ENCODE measurements at regions not wholly inside any gene's neighbourhood (a gene's known extent, or its start where the extent isn't known, plus 50 kb on each side); places are given as distances from the start of the nearest gene placed in this dataset.

DNA sequence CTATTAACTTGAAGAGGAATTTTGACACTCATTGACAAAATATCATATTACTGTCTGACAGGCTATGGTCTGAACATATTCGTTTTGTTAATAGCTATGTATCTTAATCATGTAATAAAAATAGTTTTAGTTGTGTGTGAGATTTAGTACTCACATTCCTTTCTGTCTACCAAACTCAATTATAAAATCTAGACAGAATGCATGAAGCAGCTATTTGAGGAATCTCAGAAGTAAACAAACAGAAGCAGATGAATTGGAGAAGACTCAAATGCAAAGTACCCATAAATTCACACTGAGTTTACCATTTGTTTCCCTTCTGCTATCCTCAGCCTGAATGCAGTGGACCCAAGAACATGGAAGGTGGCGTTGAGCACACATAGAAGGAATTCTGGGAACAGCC lies 841.6 kb upstream of the AADAT start:
- Histone ChIP-seq H4K20me1 (ENCODE audit: control insufficient read depth, extremely low read depth, insufficient read depth, low read length) (no peaks in the 10 kb centered on the region), H3K9me3 (ENCODE audit: control insufficient read depth, low read depth, low read length) (no peaks in the 10 kb centered on the region), H2AFZ (ENCODE audit: control insufficient read depth, low read length) (no peak overlapping the region), H3K9ac (ENCODE audit: control insufficient read depth, extremely low read depth, insufficient read depth, low read length) (no peak overlapping the region), H3K4me3 (ENCODE audit: control insufficient read depth in 2 of 3, extremely low read depth in 1 of 3, insufficient read depth in 2 of 3, low read depth in 1 of 3, low read length in 3 of 3) (no peak overlapping the region), H3K36me3 (ENCODE audit: control insufficient read depth in 2 of 2, extremely low read depth in 1 of 2, insufficient read depth in 2 of 2, low read length in 2 of 2) (no peaks in the 10 kb centered on the region), H3K27ac (ENCODE audit: control insufficient read depth, insufficient read depth, low read length) (no peak overlapping the region), H3K27me3 (ENCODE audit: control insufficient read depth, extremely low read depth, insufficient read depth, low read length) (no peaks in the 10 kb centered on the region), H3K9me1 (ENCODE audit: control insufficient read depth, extremely low read depth, insufficient read depth, low read length) (no peaks in the 10 kb centered on the region), H3K4me2 (ENCODE audit: control insufficient read depth, extremely low read depth, insufficient read depth, low read depth, low read length) (no peak overlapping the region), H3K79me2 (ENCODE audit: control insufficient read depth, insufficient read depth, low read length) (no peaks in the 10 kb centered on the region), H3K4me1 (ENCODE audit: control insufficient read depth, extremely low read depth, insufficient read depth, low read length) (no peaks in the 10 kb centered on the region)
- DNase-seq (ENCODE audit: low read depth, low spot score) (no peak), FAIRE-seq (no peak)
- dilution Hi-C loops (cut with MboI; ENCODE audit: extremely low pct_ligation_motif_present, low sequenced_read_pairs), result no loop called here
- TF ChIP-seq, protein P1, sequence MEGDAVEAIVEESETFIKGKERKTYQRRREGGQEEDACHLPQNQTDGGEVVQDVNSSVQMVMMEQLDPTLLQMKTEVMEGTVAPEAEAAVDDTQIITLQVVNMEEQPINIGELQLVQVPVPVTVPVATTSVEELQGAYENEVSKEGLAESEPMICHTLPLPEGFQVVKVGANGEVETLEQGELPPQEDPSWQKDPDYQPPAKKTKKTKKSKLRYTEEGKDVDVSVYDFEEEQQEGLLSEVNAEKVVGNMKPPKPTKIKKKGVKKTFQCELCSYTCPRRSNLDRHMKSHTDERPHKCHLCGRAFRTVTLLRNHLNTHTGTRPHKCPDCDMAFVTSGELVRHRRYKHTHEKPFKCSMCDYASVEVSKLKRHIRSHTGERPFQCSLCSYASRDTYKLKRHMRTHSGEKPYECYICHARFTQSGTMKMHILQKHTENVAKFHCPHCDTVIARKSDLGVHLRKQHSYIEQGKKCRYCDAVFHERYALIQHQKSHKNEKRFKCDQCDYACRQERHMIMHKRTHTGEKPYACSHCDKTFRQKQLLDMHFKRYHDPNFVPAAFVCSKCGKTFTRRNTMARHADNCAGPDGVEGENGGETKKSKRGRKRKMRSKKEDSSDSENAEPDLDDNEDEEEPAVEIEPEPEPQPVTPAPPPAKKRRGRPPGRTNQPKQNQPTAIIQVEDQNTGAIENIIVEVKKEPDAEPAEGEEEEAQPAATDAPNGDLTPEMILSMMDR (optimal IDR thresholded peaks at IDR 0.05 in 1 of 3, IDR thresholded peaks at IDR 0.05 in 1 of 3, conservative IDR thresholded peaks at IDR 0.05 in 1 of 3; ENCODE audit: extremely low read depth in 1 of 3, insufficient read depth in 2 of 3, low read length in 3 of 3), result no peak
- no peak for TF ChIP-seq EZH2 (IDR thresholded peaks at IDR 0.05; ENCODE audit: low read length)

DNA sequence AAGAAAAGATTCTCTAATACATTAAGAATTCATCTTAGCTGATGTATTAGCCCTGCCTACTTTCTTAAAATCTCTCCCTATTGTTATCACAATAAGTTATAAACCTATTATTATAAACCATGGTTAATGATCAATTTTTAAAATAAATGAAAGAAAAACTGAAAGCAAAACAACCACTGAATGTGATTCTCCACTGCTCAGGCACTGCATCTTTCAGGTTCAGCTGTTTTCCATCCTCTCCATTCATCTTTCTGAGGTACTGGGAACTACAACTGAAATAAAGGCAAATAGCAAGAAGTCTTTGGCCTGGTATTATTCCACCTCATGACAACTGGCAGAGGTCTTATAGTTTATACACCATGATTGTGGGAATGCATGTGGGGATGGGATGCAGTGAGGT lies 798.9 kb upstream of the AADAT start:
- TF ChIP-seq EZH2 (IDR thresholded peaks at IDR 0.05; ENCODE audit: low read length), result no peak
- TF ChIP-seq, protein P1 (optimal IDR thresholded peaks at IDR 0.05 in 1 of 3, IDR thresholded peaks at IDR 0.05 in 1 of 3, conservative IDR thresholded peaks at IDR 0.05 in 1 of 3; ENCODE audit: extremely low read depth in 1 of 3, insufficient read depth in 2 of 3, low read length in 3 of 3), result no peak
- dilution Hi-C loops (cut with MboI; ENCODE audit: extremely low pct_ligation_motif_present, low sequenced_read_pairs), result no loop called here
- Histone ChIP-seq H3K9me1 (ENCODE audit: control insufficient read depth, extremely low read depth, insufficient read depth, low read length) (no peaks in the 10 kb centered on the region), H3K79me2 (ENCODE audit: control insufficient read depth, insufficient read depth, low read length) (no peaks in the 10 kb centered on the region), H3K36me3 (ENCODE audit: control insufficient read depth in 2 of 2, extremely low read depth in 1 of 2, insufficient read depth in 2 of 2, low read length in 2 of 2) (no peaks in the 10 kb centered on the region), H3K4me2 (ENCODE audit: control insufficient read depth, extremely low read depth, insufficient read depth, low read depth, low read length) (no peak overlapping the region), H3K27ac (ENCODE audit: control insufficient read depth, insufficient read depth, low read length) (no peak overlapping the region), H3K9me3 (ENCODE audit: control insufficient read depth, low read depth, low read length) (no peaks in the 10 kb centered on the region), H3K4me1 (ENCODE audit: control insufficient read depth, extremely low read depth, insufficient read depth, low read length) (no peaks in the 10 kb centered on the region), H3K9ac (ENCODE audit: control insufficient read depth, extremely low read depth, insufficient read depth, low read length) (no peak overlapping the region), H4K20me1 (ENCODE audit: control insufficient read depth, extremely low read depth, insufficient read depth, low read length) (no peaks in the 10 kb centered on the region), H3K27me3 (ENCODE audit: control insufficient read depth, extremely low read depth, insufficient read depth, low read length) (no peaks in the 10 kb centered on the region), H3K4me3 (ENCODE audit: control insufficient read depth in 2 of 3, extremely low read depth in 1 of 3, insufficient read depth in 2 of 3, low read depth in 1 of 3, low read length in 3 of 3) (no peak overlapping the region), H2AFZ (ENCODE audit: control insufficient read depth, low read length) (no peak overlapping the region)
- no peak for DNase-seq (ENCODE audit: low read depth, low spot score)
- FAIRE-seq, result no peak
